ENCODE measurements at regions not wholly inside any gene's neighbourhood (a gene's known extent, or its start where the extent isn't known, plus 50 kb on each side); places are given as distances from the start of the nearest gene placed in this dataset.
"Not testable (repeated sequence)": the region's sequence is repeated elsewhere in the genome, so short reads cannot be mapped to it uniquely, and the experiment has no call there.

DNA sequence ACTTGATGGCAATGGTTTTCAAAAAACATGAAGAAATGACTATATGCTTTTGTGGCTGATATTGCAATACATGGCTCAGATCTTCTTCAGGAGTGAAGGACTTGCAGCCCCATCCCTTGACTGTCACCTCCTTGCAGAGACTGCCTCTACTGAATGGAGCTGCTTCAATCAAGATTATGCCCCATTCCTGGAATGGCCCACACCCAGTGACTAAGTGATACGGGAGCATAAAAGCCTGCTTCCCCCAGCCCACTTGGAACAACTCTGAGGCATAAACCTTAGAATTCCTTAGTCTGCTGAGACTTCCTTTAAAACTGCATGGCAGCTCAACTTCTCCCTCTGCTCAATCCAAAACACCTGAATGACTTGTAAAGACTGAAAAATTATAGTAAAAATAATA lies 957.1 kb downstream of the SORCS3 start:
- DNase-seq: no peak

DNA sequence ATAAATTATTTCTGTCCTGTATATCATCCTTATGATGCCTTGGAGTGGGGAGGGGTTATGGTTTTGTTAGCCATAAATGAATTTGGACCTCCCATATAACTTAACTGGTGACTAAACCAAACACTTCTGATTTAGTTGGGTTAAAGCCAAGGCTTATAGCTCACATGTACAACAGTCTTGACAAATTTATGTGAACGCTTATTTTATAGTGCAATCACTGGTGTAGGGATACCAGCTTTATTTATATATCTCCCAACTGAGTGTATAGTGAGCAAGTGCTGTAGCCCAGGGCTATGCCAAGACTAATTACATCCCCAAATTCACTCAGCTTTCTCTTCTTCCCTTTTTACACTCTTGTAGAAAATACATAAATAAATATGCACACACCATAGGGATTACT lies 956.2 kb downstream of the SORCS3 start:
- DNase-seq: no peak

DNA sequence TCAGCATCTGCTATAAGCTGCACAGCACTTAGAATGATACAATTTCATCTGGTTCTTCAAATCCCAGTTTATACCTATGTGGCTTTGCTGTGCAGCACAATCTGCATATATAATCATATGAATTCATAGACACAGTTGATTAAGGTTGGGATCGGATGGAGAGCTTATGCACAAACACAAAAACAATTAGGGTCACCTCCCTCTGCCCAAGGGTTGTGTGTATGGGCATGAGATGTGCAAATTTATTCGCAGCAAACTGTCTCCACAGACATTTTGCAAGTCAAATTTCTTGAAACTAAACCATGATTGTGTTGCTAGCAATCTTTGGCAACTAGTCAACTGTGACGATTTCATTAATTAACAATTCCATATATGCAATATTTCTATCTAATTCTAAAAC lies 955.7 kb downstream of the SORCS3 start:
- DNase-seq: no peak

DNA sequence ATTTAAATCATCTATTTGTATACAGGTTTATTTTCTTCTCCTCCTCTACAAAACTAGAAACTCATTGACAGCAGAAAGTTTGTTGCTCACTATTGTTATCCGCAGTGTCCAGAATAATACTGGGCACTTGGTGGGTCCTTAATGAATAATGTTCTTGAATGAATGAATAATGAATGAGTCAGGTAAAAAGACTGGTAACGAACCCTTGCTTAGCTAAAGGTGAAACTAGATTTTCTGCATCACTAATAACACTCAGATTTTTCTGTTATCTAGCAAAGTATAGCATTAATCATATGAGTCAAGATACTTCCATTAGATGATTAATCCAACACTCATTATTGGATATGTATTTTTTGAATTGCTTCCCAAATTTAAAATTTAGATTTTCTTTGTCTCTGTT lies 953.2 kb downstream of the SORCS3 start:
- DNase-seq: no peak

DNA sequence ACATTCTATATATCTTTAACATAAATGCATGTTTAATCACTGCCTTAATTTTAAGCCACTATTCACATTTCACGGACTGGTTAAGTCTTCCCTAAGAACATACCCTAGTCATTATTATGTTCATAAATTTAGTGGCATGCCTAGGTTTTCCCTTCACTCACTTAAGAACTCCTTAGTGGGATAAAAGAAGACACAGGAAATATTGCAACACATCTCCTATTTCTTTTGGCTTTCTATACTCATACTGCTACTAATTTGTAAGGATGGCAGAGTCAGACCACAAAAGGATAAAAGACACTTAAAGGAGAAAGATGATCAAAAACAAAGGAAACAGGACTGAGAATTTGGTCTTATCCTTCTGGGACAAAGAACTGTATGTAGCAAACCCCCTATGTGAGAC lies 951.4 kb downstream of the SORCS3 start:
- no peak for DNase-seq

DNA sequence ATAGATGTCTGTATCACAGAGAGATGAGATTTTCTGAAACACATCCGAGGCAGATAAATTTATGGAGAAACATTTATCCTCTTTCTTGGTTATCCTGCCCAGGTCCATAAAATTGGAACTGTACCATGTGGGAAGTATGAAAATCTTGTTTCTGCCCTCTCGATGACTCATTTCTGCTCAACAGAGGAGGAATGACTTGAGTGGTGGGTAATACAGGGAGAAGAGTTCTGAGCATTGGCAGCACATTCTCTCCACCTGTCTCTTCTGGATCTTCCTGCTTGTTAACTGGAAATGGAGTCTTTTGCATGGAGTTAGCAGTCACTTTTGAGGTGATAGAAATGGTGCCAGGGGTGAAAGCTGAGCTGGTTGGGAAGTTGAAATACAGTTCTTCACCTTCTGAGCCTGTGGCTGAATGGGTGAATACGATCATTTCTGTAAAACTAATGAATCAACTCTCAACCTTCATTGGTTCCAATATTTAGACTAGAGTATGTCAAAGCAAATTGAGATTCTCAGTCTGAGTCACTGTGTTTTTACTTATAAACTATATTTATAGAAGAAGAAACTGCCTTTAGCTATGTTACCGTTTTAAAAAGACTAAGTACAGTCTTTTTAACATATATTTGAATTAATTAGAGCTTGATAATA lies 945.5 kb downstream of the SORCS3 start:
- DNase-seq: no peak

DNA sequence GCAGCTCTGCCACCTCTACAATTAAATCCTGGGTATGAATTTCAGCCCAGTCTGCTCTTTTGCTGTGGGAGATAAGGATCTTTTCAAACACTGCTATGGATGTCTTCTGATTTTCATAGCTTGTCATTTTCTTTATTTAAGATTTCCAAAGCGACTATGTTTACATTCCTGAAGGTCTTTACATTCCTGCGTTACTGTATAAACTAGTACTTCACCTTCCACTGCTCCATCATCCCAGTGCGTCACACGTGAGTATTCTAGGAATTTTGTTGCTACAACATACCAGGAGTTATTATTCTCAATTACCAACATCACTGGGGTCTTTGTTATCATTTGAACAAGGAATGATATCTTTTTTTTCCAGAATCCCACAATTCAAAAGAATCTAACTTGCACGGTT lies 944.7 kb downstream of the SORCS3 start:
- no peak for DNase-seq

DNA sequence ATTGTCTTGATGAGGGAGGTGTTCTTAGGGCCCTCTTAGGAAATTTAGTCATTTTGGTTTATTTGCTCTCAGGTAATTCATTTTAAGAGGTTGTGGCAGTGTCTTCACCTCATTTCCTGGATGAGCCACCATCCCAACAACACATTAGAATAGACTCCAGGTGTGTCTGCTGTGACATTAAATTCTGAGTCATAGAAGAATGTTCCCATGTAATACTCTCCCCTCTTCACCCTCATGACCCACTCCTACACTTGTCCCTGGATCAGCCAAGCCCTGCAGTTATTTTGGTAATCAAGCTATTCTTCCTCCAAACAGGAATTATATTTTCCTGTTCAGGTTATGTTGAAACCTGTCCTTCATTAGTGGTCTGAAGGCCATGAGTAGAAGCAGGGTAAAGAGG lies 944.1 kb downstream of the SORCS3 start:
- no peak for DNase-seq

DNA sequence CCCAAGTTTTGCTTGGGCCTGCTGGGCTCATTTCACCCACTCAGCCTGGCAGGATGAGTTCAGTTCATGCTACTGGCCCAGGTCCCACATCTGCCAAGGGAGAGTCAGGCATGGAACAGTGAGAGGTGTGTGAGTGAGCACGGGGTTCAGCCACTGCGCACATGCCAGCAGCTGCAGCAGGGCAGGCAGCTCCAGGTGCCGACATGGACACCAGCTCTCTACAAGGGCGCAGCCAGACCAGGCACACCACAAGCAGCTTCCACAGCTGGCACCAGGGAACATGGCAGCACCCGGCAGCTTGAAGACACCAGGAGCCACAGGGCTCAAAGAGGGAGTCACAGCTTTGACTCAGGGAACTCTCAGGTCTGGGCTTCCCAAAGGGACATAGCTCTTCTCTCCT lies 938.0 kb downstream of the SORCS3 start:
- DNase-seq: no peak

DNA sequence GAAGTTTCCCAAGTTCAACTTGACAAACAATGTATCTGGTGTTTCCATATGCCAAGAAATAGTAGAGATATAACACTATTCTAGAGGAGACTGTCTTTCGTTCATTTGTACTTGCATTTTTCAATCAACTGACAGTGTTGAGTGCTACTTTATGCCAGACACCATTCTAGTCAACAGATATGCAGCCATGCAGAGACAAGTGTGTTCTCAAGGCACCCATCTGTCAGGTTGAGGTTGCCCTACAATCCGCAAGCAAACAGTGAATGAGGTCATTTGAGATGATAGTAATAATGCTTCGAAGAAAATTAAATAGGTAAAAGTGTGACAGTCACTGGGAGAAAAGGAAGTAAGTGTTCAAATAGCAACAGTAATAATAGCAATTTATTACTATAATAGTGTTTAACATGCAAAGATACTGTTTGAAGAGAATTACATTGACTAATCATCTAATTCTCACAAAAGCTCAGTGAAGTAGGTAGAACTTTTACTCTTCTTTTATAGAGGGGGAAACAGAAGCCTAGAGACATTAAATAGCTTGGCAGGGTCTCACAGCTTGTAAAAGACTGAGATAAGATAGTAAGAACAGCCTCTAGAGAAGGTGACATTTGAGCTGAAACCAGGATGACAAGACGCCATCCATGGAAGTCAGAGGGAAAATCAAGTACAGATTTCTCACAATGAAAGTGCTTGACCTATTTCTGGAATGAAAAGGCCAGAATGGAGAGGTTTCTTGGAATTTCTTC lies 936.9 kb downstream of the SORCS3 start:
- no peak for DNase-seq

DNA sequence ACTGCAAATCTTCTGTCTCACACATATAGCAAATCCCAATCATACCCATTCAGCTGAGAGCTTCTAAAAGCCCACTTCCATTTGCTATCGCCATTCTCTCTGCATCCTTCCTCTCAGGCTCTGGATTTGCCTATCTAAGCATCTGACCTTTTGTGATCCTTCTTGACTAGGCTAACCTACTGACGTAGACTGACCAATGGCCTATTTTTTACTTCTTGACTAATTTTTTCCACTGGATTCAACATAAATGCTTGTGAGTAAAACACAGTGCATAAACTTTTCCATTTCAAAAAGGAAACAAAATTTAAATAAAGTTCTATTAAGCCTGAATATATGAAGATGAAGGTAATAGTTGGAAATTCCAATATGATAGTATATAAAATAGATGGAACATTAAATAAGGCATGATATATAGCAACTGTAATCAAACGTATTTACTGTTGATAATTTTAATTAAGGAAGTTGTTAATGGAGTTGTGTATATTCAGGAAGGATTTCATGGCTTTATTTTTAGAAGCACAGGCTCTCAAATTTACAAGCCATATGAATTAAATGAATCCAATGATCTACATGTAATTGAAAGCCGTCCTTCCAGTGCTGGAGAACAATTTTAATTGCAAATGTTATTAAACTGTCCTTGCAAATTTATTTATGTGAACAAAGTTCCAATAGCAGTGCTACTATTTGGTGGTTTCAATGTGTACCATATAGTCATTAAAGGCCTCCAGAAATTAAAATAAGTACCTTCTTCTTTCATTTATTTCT lies 918.4 kb downstream of the SORCS3 start:
- no peak for DNase-seq

DNA sequence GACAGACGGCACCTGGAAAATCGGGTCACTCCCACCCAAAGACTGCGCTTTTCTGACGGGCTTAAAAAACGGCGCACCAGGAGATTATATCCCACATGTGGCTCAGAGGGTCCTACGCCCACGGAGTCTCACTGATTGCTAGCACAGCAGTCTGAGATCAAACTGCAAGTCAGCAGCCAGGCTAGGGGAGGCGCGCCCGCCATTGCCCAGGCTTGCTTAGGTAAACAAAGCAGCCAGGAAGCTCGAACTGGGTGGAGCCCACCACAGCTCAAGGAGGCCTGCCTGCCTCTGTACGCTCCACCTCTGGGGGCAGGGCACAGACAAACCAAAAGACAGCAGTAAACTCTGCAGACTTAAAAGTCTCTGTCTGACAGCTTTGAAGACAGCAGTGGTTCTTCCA lies 909.4 kb downstream of the SORCS3 start:
- DNase-seq: not testable (repeated sequence)

DNA sequence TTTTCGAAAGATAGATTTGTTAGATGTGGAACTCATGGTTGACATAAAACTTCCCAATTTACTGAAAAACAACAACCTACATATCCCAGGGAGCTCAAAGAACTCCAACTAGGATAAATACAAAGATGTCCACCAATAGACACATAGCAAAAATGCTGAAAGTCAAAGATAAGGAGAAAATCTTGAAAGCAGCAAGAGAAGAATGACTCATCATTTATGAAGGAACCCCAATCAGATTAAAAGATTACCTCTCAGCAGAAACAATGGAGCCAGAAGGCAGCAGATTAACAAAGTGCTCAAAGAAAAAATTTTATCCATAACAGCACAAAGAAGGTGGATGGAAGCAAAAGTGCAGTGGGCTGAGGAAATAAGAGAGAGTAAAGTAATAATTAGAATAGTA lies 908.6 kb downstream of the SORCS3 start:
- DNase-seq: no peak

DNA sequence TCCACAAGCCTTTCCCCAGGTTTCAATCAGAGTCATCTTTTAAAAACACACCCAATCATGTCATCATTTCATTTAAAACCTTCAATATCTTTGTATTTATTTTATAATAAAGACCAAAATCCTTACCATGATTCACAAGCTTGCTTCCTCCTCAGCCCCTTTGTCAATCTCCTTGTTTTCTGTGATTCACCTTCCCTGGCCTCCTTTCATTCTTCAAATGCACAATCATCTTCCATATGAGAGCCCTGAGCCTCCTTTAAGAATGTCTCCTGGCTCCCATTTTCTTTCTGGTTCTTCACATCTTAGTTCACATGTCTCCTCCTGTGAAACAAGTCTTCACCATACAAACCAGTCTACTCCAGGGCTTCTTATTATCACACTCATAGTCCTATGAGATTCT lies 904.0 kb downstream of the SORCS3 start:
- DNase-seq: no peak

DNA sequence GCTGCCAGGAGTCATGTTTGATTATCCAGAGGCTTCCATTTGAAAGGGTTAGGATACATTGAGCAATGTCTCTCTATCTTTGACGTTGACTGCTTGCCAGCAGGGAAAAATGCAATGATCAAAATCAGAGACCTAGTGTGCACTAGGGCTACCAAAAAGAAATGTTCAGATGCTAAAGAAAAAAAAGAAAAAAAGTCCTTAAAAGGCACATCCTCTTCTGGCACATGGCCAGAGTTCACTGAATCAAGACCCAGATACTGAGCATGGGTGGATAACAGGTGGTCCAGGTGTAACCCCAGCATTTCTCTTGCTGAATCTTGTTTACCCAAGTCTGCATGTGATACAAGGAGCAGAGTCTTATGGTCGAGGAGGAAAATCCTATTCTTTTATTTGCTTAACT lies 899.3 kb downstream of the SORCS3 start:
- no peak for DNase-seq

DNA sequence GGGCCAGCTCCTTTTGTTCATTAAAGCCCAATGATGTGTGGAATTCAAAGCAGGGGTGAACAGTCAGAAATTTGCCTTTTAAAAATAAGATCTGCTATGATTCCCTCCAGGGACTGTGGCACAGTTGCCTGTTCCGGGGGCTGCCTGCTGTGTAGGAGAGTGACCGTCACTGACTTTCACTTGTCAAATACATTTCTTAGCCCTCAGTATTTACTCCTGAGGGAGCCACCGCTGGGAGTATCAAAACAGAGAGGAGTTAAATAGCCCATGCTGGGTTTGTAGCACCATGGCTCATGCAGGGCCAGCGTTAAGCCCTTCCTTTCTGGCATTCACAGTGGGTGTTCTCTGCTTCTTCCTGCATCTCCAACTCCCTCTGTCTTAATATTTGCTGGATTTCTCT lies 897.8 kb downstream of the SORCS3 start:
- DNase-seq: no peak

DNA sequence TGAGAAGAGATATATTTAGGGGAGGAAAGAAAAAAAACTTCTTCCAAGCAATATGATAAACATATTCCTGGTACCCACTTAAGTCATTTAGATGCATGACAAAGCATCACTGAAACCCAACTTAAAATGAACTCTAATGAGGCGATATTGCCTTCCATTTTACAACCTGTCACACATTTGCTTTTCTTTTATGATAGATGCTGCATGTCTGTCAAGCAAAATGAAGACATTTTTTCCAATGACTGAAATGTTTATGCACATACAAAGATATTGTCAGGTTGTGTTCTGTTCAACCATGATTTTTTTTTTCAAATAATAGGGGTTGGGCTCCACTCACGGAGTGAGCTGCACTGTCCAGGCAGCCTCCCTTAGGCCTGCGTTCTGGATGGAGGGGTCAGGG lies 894.4 kb downstream of the SORCS3 start:
- DNase-seq: no peak

DNA sequence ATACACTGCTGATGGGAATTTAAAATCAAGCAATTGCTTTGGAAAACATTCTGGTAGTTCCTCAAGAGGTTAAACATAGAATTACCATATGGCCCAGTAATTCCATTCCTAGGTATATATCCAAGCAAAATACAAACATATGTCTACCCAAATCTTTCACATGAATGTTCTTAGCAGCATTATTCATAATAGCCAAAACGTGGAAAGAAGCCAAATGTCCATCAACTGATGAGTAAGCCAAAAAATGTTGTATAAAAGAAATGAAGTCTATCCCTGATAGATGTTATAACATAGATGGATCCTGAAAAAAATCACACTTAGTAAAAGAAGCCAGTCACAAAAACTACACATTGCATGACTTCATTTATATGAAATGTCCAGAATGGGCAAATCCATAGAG lies 893.0 kb downstream of the SORCS3 start:
- DNase-seq: no peak

DNA sequence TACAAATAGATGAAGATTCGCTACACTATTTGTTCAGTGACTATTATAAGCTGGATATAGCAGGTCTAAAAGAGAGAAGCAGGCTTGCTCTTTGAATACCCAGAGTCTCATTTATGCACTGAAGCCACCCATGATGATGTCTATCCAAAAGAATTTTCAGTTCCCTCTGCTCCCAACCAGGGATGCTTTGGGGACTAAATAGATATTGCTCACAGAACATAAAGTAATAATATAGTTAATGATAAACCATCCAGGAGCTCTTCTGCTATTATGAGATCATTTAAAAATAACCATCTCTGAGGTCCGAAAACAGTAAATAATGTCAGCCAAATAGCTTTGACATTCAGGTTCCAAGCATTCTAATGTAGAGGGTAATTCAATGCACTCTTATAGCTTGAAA lies 875.4 kb downstream of the SORCS3 start:
- DNase-seq: no peak

DNA sequence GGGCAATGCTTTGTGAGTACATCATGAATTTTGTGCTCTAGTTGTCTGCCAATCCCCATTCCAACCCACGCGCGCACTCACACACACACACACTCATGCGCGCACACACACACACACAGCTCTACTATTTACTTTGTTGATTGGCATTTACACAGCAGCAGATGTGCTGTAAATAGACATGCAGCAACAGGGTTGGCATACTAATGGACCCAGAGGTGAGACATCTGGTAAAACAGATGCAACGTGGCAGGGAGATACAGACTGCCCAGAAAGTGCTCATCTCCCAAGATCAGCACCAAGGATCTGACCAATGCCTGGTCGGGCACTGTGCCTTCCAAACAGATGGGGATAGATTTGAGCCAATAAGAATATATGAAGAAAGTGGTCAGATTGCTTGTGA lies 873.0 kb downstream of the SORCS3 start:
- no peak for DNase-seq

DNA sequence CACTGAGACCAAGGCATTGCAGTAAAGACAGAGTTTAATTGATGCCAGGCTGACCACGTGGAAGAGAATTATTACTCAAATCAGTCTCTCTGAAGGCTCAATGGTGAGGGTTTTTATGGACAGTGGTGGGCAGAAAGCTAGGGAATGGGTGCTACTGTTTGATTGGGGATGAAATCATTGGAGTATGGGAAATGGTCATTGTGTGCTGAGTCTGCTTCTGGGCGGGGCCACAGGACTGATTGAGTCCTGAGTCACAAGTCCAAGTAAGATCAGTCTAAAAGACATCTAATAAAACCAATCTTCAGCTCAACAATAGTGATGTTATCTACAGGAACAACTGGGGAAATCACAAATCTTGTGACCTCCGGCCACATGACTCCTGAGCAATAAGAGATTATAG lies 868.4 kb downstream of the SORCS3 start:
- DNase-seq: no peak

DNA sequence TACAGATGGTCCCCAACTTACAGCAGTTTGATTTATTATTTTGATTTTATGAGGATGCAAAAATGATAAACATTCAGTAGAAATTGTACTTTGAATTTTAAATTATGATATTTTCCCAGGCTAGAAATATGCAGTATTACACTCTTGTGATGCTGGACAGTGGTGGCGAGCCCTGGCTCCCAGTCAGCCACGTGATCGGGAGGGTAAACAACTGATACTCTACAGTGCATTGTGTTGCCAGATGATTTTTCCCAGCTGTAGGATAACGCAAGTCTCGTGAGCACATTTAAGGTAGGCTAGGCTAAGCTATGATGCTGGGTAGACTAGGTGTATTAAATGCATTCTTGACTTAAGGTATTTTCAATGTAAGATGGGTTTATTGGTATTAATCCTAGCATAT lies 865.2 kb downstream of the SORCS3 start:
- DNase-seq: no peak

DNA sequence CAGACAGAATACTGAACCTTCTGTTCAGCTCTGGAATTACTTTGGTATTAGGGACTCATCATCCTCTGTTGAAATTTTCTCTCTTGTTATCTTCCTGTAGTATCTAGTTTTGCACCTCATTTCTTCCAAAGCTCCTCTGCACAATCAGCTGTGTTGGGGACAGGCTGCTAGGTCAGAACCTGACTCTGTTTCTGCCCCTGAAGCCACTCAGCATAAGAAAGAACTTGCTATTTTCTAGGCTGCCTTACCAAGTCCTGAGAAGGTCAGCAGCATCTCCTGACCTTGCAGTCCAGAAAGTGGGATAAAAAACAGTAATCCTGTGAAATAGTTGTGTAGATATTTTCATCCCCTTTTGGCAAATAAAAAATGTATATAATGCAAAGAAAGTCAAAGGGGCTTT lies 862.6 kb downstream of the SORCS3 start:
- DNase-seq: no peak

DNA sequence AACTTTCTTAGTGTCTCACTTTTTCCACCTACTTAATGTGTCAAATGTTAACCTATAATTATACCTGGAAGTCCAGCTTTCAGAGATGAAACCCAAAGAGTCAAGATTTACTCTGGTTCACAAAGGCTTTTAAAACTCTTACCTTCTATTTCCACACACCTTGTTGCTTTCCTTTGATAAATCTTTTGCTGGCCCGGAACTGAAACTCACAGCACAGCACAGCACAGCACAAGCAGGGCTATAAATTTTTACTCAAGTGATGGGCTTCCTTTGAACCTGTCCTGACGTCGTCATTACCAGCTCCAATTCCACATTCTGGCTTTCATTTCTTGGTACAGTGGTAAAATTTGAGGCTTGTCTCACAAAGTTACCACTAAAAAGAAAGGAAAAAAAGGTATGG lies 861.0 kb downstream of the SORCS3 start:
- no peak for DNase-seq

Measured in activated naive CD4-positive, alpha-beta T cell treated with anti-CD3 and anti-CD28 coated beads, Interleukin-2, amount 50 U/mL, for 16 hours (primary cell).